Colonic mucosa (tissue), 4 donors: ENCODE measurements at regions not wholly inside any gene's neighbourhood (a gene's known extent, or its start where the extent isn't known, plus 50 kb on each side); places are given as distances from the start of the nearest gene placed in this dataset.

Source experiments
- DNase-seq: peaks from one replicate; pipeline ENCODE4 v3.0.0-alpha.2; 2020
- H3K27ac ChIP-seq: fragments of 200-600 bp; one replicate; pipeline ENCODE4 v1.8.0; 2021
- H3K27me3 ChIP-seq: fragments of 200-600 bp; one replicate; pipeline ENCODE4 v1.8.0; 2021
- H3K36me3 ChIP-seq: fragments of 200-600 bp; one replicate; pipeline ENCODE4 v1.8.0; 2021
- H3K4me1 ChIP-seq: fragments of 200-600 bp; one replicate; pipeline ENCODE4 v1.8.0; 2021; ENCODE audit warnings: mild to moderate bottlenecking
- H3K4me3 ChIP-seq: fragments of 200-600 bp; one replicate; pipeline ENCODE4 v1.8.0; 2021
- H3K9ac ChIP-seq, 2 donors: one replicate each; pipeline ENCODE4 v1.7.0; 2013; ENCODE audit warnings: control low read depth in 2 of 2, low read depth in 2 of 2, low read length in 2 of 2
- H3K9me3 ChIP-seq: fragments of 200-600 bp; one replicate; pipeline ENCODE4 v1.8.0; 2021
- CTCF ChIP-seq: fragments of 200-600 bp; IDR thresholded peaks from one replicate; pipeline ENCODE4 v1.8.0; 2022; ENCODE audit warnings: antibody characterized with exemption, mild to moderate bottlenecking
- intact Hi-C: fragments of 100-400 bp; cut with DNase I; formaldehyde crosslinking; loops from one replicate; pipeline ENCODE4 v1.14.1; 2022
- donor health status: healthy.
- donor health status: DM: no; HTN: no; CAD: no.
- donor health status: DM: no; HTN: no; CAD: no.

GRCh38 chr1:80896781-80897356 is 903.9 kb upstream of the ADGRL2 start:
- Histone ChIP-seq H3K27me3 (no peaks in the 10 kb centered on the region), H3K9me3 (no peaks in the 10 kb centered on the region), H3K36me3 (no peaks in the 10 kb centered on the region), H3K4me1 (no peaks in the 10 kb centered on the region), H3K27ac (no peak overlapping the region), H3K4me3 (no peak overlapping the region), H3K9ac (no peak overlapping the region)
- DNase-seq, result no peak
- TF ChIP-seq CTCF, result no peak
- intact Hi-C loops, result no loop called here

GRCh38 chr1:80894921-80895320 is 905.8 kb upstream of the ADGRL2 start:
- Histone ChIP-seq H3K27me3 (no peaks in the 10 kb centered on the region), H3K4me3 (no peak overlapping the region), H3K4me1 (no peaks in the 10 kb centered on the region), H3K9me3 (no peaks in the 10 kb centered on the region), H3K36me3 (no peaks in the 10 kb centered on the region), H3K27ac (no peak overlapping the region), H3K9ac (no peak overlapping the region)
- no peak for TF ChIP-seq CTCF
- DNase-seq, result no peak
- intact Hi-C loops, result no loop called here

GRCh38 chr1:80893115-80893514 is 907.6 kb upstream of the ADGRL2 start:
- no peak for DNase-seq
- Histone ChIP-seq H3K4me3 (no peak overlapping the region), H3K27me3 (no peaks in the 10 kb centered on the region), H3K4me1 (no peaks in the 10 kb centered on the region), H3K9ac (no peak overlapping the region), H3K9me3 (no peaks in the 10 kb centered on the region), H3K27ac (no peak overlapping the region), H3K36me3 (no peaks in the 10 kb centered on the region)
- no peak for TF ChIP-seq CTCF
- intact Hi-C loops, result no loop called here

- no peaks in the 10 kb centered on the region for H3K4me1 ChIP-seq
- no peak overlapping the region for H3K27ac ChIP-seq
- no peak for TF ChIP-seq CTCF
- intact Hi-C loops, result no loop called here
- H3K4me3 ChIP-seq, result no peak overlapping the region
- no peaks in the 10 kb centered on the region for H3K36me3 ChIP-seq
- no peaks in the 10 kb centered on the region for H3K9me3 ChIP-seq
- H3K27me3 ChIP-seq, result no peaks in the 10 kb centered on the region
- no peak overlapping the region for H3K9ac ChIP-seq
- no peak for DNase-seq
Measured at GRCh38 chr1:80892539-80892938, 908.2 kb upstream of the ADGRL2 start.

GRCh38 chr1:80891871-80892270 is 908.9 kb upstream of the ADGRL2 start:
- Histone ChIP-seq H3K36me3 (no peaks in the 10 kb centered on the region), H3K9me3 (no peaks in the 10 kb centered on the region), H3K9ac (no peak overlapping the region), H3K27ac (no peak overlapping the region), H3K27me3 (no peaks in the 10 kb centered on the region), H3K4me1 (no peaks in the 10 kb centered on the region), H3K4me3 (no peak overlapping the region)
- no peak for DNase-seq
- no peak for TF ChIP-seq CTCF
- intact Hi-C loops, result no loop called here
